HepG2 (cell line): ENCODE measurements at regions not wholly inside any gene's neighbourhood (a gene's known extent, or its start where the extent isn't known, plus 50 kb on each side); places are given as distances from the start of the nearest gene placed in this dataset.
A peak's percentile ranks its signal among the peaks of the same experiment; 100 is the strongest.

Source experiments
- BCL6 ChIP-seq: IDR thresholded peaks from 2 replicates; pipeline ENCODE4 v1.6.1; 2016; ENCODE audit warnings: missing genetic modification reagents, missing compliant biosample characterization
- DZIP1 ChIP-seq: sonication (generic); formaldehyde crosslinking; IDR thresholded peaks from 2 replicates; pipeline ENCODE4 v1.5.0; 2020; ENCODE audit warnings: mild to moderate bottlenecking, missing genetic modification reagents
- KAT8 ChIP-seq: IDR thresholded peaks from 2 replicates; pipeline ENCODE4 v1.6.1; 2016; ENCODE audit warnings: missing genetic modification reagents, missing compliant biosample characterization
- MATR3 ChIP-seq: sonication (generic); formaldehyde crosslinking; IDR thresholded peaks from 2 replicates; pipeline ENCODE4 v1.4.0; 2020; ENCODE audit warnings: missing genetic modification reagents
- MEIS1 ChIP-seq: sonication (generic); formaldehyde crosslinking; IDR thresholded peaks from 2 replicates; pipeline ENCODE4 v1.9.0; 2021; ENCODE audit warnings: mild to moderate bottlenecking, missing genetic modification reagents, moderate library complexity, borderline replicate concordance
- NFYC ChIP-seq: IDR thresholded peaks from 2 replicates; pipeline ENCODE4 v1.6.1; 2016; ENCODE audit warnings: missing genetic modification reagents, missing compliant biosample characterization
- PHF5A ChIP-seq: IDR thresholded peaks from one replicate; pipeline ENCODE4 v1.6.1; 2018; ENCODE audit warnings: low read depth, missing genetic modification reagents; ENCODE audit not compliant: unreplicated experiment
- SNRNP70 ChIP-seq: fragments of 200-400 bp; formaldehyde crosslinking; IDR thresholded peaks from 2 replicates; pipeline ENCODE4 v1.6.1; 2017; ENCODE audit warnings: mild to moderate bottlenecking, low read depth, low read length, moderate library complexity
- SOX5 ChIP-seq: IDR thresholded peaks from 2 replicates; pipeline ENCODE4 v1.6.1; 2016; ENCODE audit warnings: borderline replicate concordance
- SRSF4 ChIP-seq: fragments of 200-400 bp; formaldehyde crosslinking; IDR thresholded peaks from one replicate; pipeline ENCODE4 v1.6.1; 2018; ENCODE audit warnings: mild to moderate bottlenecking, low read depth, low read length, moderate library complexity; ENCODE audit not compliant: poor library complexity, severe bottlenecking
- THYN1 ChIP-seq: sonication (generic); formaldehyde crosslinking; IDR thresholded peaks from 2 replicates; pipeline ENCODE4 v1.8.1; 2023; ENCODE audit warnings: low read depth, mild to moderate bottlenecking, moderate library complexity, missing genetic modification reagents, borderline replicate concordance
- ZFP37 ChIP-seq: sonication (generic); formaldehyde crosslinking; IDR thresholded peaks from 2 replicates; pipeline ENCODE4 v1.4.0; 2020; ENCODE audit warnings: missing genetic modification reagents, borderline replicate concordance
- ZNF225 ChIP-seq: sonication (generic); formaldehyde crosslinking; IDR thresholded peaks from 2 replicates; pipeline ENCODE4 v1.4.0; 2020; ENCODE audit warnings: mild to moderate bottlenecking, missing genetic modification reagents
- ZNF296 ChIP-seq: sonication (generic); formaldehyde crosslinking; conservative IDR thresholded peaks from 2 replicates; pipeline ENCODE4 v1.5.0; 2020; ENCODE audit warnings: mild to moderate bottlenecking, missing genetic modification reagents
- ZNF597 ChIP-seq: sonication (generic); formaldehyde crosslinking; IDR thresholded peaks from 2 replicates; pipeline ENCODE4 v1.5.0; 2020; ENCODE audit warnings: missing genetic modification reagents
- ZNF749 ChIP-seq: sonication (generic); formaldehyde crosslinking; IDR thresholded peaks from 2 replicates; pipeline ENCODE4 v1.8.0; 2022; ENCODE audit warnings: mild to moderate bottlenecking, missing genetic modification reagents, moderate library complexity, borderline replicate concordance
- TF ChIP-seq, protein P1 (sequence below): sonication (generic); formaldehyde crosslinking; IDR thresholded peaks from 2 replicates; pipeline ENCODE4 v1.4.0; 2020; ENCODE audit warnings: mild to moderate bottlenecking, missing genetic modification reagents

DNA sequence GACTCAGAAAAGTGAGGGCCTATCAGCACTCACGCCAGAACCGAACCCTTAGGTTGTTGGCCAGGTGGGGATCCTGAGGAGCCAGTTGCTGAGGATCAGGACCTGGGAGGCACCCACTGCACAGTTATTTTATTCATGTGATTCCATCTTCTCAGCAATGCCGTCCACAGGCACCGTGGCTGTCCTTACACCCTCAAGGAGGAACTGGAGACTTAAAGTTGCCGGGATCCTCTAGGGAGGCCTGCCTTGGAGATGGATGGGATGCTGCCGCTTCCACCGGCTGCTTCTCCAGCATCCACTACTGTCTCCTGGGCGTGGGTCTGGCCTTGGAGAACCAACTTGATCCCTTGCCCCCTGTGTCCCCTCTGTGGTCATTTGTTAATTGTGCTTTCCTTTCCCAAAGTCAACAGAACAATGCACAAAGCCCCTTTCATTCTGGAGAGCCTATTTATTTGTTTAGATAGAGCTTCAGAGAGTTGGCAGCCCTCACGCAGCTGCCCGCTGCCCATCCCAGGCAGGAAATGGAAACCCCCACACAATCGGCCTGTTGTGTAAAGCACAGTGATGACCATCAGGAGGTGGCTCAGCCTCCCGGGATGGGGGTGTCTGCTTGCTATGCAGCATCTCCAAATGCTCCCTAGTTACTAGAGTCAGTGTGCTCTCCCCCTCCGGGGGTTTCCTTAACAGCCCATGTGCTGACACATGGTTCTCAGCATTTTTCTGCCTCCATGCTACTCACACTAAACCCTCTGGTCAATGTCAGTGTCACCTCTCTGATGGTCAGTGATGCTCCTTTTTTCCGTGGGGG is 52.9 kb upstream of the IGFBP3 start (continued):
- TF ChIP-seq, protein P1, sequence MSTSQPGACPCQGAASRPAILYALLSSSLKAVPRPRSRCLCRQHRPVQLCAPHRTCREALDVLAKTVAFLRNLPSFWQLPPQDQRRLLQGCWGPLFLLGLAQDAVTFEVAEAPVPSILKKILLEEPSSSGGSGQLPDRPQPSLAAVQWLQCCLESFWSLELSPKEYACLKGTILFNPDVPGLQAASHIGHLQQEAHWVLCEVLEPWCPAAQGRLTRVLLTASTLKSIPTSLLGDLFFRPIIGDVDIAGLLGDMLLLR (CRISPR knock-in tag) = no peak
- TF ChIP-seq PHF5A (CRISPR knock-in tag) (no peak), SRSF4 (no peak), SNRNP70 (no peak), THYN1 (CRISPR knock-in tag) (no peak), SOX5 (CRISPR knock-in tag) (peak; percentile 98), MEIS1 (CRISPR knock-in tag) (0 out of 2 replicates have a peak, but pooled peaks have one; percentile 29), DZIP1 (CRISPR knock-in tag) (no peak), NFYC (no peak), BCL6 (CRISPR knock-in tag) (peak; percentile 58), MATR3 (CRISPR knock-in tag) (no peak), ZNF296 (CRISPR knock-in tag) (no peak), ZNF225 (CRISPR knock-in tag) (no peak), ZNF749 (CRISPR knock-in tag) (no peak), ZFP37 (CRISPR knock-in tag) (peak; percentile 65; the same call in 1 of the 2 replicates), KAT8 (CRISPR knock-in tag) (0 out of 2 replicates have a peak, but pooled peaks have one; percentile 67), ZNF597 (CRISPR knock-in tag) (no peak)
